Loucy (cell line): ENCODE measurements at regions not wholly inside any gene's neighbourhood (a gene's known extent, or its start where the extent isn't known, plus 50 kb on each side); places are given as distances from the start of the nearest gene placed in this dataset.

Experiments
- H2AFZ ChIP-seq: fragments of 200-600 bp; sonication (generic); 2 replicates; pipeline ENCODE4 v1.6.0; 2016; ENCODE audit warnings: antibody characterized with exemption, mild to moderate bottlenecking, low read length, moderate library complexity
- H3F3A ChIP-seq: fragments of 200-600 bp; 2 replicates; pipeline ENCODE4 v1.6.0; 2016; ENCODE audit warnings: antibody characterized with exemption, low read depth, mild to moderate bottlenecking
- H3K27me3 ChIP-seq: fragments of 200-600 bp; sonication (generic); 2 replicates; pipeline ENCODE4 v1.6.1; 2014; ENCODE audit warnings: low read length, mild to moderate bottlenecking; ENCODE audit not compliant: insufficient read depth, poor library complexity, severe bottlenecking
- H3K36me3 ChIP-seq: fragments of 200-600 bp; sonication (generic); 2 replicates; pipeline ENCODE4 v1.6.1; 2016; ENCODE audit warnings: low read length; ENCODE audit not compliant: insufficient read depth
- H3K4me1 ChIP-seq: fragments of 200-600 bp; sonication (generic); 2 replicates; pipeline ENCODE4 v1.5.1; 2014; ENCODE audit warnings: low read length, mild to moderate bottlenecking; ENCODE audit not compliant: insufficient read depth, poor library complexity, severe bottlenecking
- H3K4me2 ChIP-seq: fragments of 200-600 bp; sonication (generic); 2 replicates; pipeline ENCODE4 v1.6.0; 2014; ENCODE audit warnings: antibody characterized with exemption, low read length, low read depth, mild to moderate bottlenecking; ENCODE audit not compliant: poor library complexity, severe bottlenecking
- H3K4me3 ChIP-seq: fragments of 200-600 bp; sonication (generic); 2 replicates; pipeline ENCODE4 v1.5.1; 2014; ENCODE audit warnings: low read length, mild to moderate bottlenecking, mixed read lengths; ENCODE audit not compliant: poor library complexity, severe bottlenecking
- H3K79me2 ChIP-seq: fragments of 200-600 bp; sonication (generic); 2 replicates; pipeline ENCODE4 v1.6.1; 2014; ENCODE audit warnings: low read length; ENCODE audit not compliant: insufficient read depth
- H3K9ac ChIP-seq: fragments of 200-600 bp; sonication (generic); 2 replicates; pipeline ENCODE4 v1.6.0; 2014; ENCODE audit warnings: mild to moderate bottlenecking, low read depth, low read length, moderate library complexity; ENCODE audit not compliant: poor library complexity, severe bottlenecking
- H3K9me2 ChIP-seq: fragments of 200-600 bp; sonication (generic); replicated peaks from 2 replicates; pipeline ENCODE4 v1.6.1; 2016; ENCODE audit warnings: low read depth, low read length, mixed read lengths
- H3K9me3 ChIP-seq: fragments of 200-600 bp; sonication (generic); 2 replicates; pipeline ENCODE4 v1.6.1; 2014; ENCODE audit warnings: mild to moderate bottlenecking, antibody characterized with exemption, low read length, low read depth; ENCODE audit not compliant: insufficient read depth
- H4K20me1 ChIP-seq: fragments of 200-600 bp; sonication (generic); 2 replicates; pipeline ENCODE4 v1.6.0; 2014; ENCODE audit warnings: antibody characterized with exemption, low read length, mild to moderate bottlenecking; ENCODE audit not compliant: insufficient read depth, poor library complexity, severe bottlenecking
- CTCF ChIP-seq: fragments of 200-600 bp; sonication (generic); conservative IDR thresholded peaks from 2 replicates; pipeline ENCODE4 v1.5.1; 2014; ENCODE audit warnings: mild to moderate bottlenecking, antibody characterized with exemption, low read length
- EZH2phosphoT487 ChIP-seq: fragments of 200-600 bp; IDR thresholded peaks from 2 replicates; pipeline ENCODE4 v1.6.1; 2018; ENCODE audit warnings: antibody characterized with exemption, mild to moderate bottlenecking, moderate library complexity, borderline replicate concordance

GRCh38 chr5:152572812-152573211 is 167.7 kb upstream of the NMUR2 start:
- no peaks in the 10 kb centered on the region for H3K36me3 ChIP-seq
- no peaks in the 10 kb centered on the region for H3K79me2 ChIP-seq
- H3K4me3 ChIP-seq, result no peak overlapping the region
- no peaks in the 10 kb centered on the region for H3K4me1 ChIP-seq
- H3K9ac ChIP-seq, result no peak overlapping the region
- no peaks in the 10 kb centered on the region for H3F3A ChIP-seq
- H3K27me3 ChIP-seq, result no peaks in the 10 kb centered on the region
- no peak overlapping the region for H3K4me2 ChIP-seq
- TF ChIP-seq EZH2phosphoT487, result no peak
- no peaks in the 10 kb centered on the region for H3K9me3 ChIP-seq
- H3K9me2 ChIP-seq, result no peaks in the 10 kb centered on the region
- no peaks in the 10 kb centered on the region for H4K20me1 ChIP-seq
- no peak overlapping the region for H2AFZ ChIP-seq

- Histone ChIP-seq H3K9ac (no peak overlapping the region), H4K20me1 (no peaks in the 10 kb centered on the region), H3K79me2 (no peaks in the 10 kb centered on the region), H3K4me3 (no peak overlapping the region), H3K4me1 (no peaks in the 10 kb centered on the region), H2AFZ (no peak overlapping the region), H3K36me3 (no peaks in the 10 kb centered on the region), H3K9me3 (no peaks in the 10 kb centered on the region), H3F3A (no peaks in the 10 kb centered on the region), H3K9me2 (no peaks in the 10 kb centered on the region), H3K4me2 (no peak overlapping the region), H3K27me3 (no peaks in the 10 kb centered on the region)
- TF ChIP-seq EZH2phosphoT487, result no peak
- no peak for TF ChIP-seq CTCF
These were observed 179.0 kb upstream of the NMUR2 start for GRCh38 chr5:152584103-152584502.

GRCh38 chr5:152592416-152592815 is 187.3 kb upstream of the NMUR2 start:
- Histone ChIP-seq H3K4me2 (no peak overlapping the region), H3K4me3 (no peak overlapping the region), H3K79me2 (no peaks in the 10 kb centered on the region), H4K20me1 (no peaks in the 10 kb centered on the region), H3K27me3 (no peaks in the 10 kb centered on the region), H3K4me1 (no peaks in the 10 kb centered on the region), H3K9ac (no peak overlapping the region), H3K36me3 (no peaks in the 10 kb centered on the region), H3K9me3 (no peaks in the 10 kb centered on the region), H3F3A (no peaks in the 10 kb centered on the region), H2AFZ (no peak overlapping the region), H3K9me2 (no peaks in the 10 kb centered on the region)
- TF ChIP-seq EZH2phosphoT487 (no peak), CTCF (no peak)

- no peaks in the 10 kb centered on the region for H3K79me2 ChIP-seq
- H3K4me1 ChIP-seq, result no peaks in the 10 kb centered on the region
- H3K9ac ChIP-seq, result no peak overlapping the region
- H4K20me1 ChIP-seq, result no peaks in the 10 kb centered on the region
- no peak overlapping the region for H2AFZ ChIP-seq
- no peak for TF ChIP-seq EZH2phosphoT487
- TF ChIP-seq CTCF, result no peak
- no peaks in the 10 kb centered on the region for H3K27me3 ChIP-seq
- H3K9me3 ChIP-seq, result no peaks in the 10 kb centered on the region
- no peaks in the 10 kb centered on the region for H3K9me2 ChIP-seq
- no peaks in the 10 kb centered on the region for H3K36me3 ChIP-seq
- H3F3A ChIP-seq, result no peaks in the 10 kb centered on the region
- no peak overlapping the region for H3K4me3 ChIP-seq
- no peak overlapping the region for H3K4me2 ChIP-seq
These were observed 188.3 kb upstream of the NMUR2 start for GRCh38 chr5:152593388-152593787.
